HG02763 (cell line): ENCODE measurements at regions not wholly inside any gene's neighbourhood (a gene's known extent, or its start where the extent isn't known, plus 50 kb on each side); places are given as distances from the start of the nearest gene placed in this dataset.
"Not testable (repeated sequence)": the region's sequence is repeated elsewhere in the genome, so short reads cannot be mapped to it uniquely, and the experiment has no call there.

Source experiments
- ATAC-seq: cut with Tn5 transposase; IDR thresholded peaks from one replicate; pipeline ENCODE4 v1.9.1; 2021; ENCODE audit warnings: mild to moderate bottlenecking, moderate library complexity; ENCODE audit not compliant: unreplicated experiment

- no peak for ATAC-seq
Measured at GRCh38 chr2:64867253-64867996, 121.8 kb upstream of the SLC1A4 start.

DNA sequence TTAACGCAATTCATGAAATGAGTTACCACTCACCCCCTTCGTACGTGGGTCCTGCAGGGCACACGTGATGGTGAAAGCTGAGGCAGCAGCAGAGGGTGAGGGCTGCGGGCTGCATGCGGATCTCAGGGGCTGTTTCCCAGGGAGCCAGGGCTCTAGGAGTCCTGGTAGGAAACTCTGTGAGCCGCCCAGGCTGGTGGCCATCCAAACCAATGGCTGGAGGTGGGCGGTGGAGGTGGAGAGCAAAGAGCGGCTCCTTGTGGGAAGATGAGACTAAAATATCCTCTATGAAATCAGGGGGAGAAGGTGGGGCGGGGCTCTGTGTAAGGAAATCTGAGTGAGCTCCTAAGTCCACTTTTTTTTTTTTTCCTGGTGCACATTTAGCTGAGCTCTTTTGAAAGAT, 120.1 kb upstream of the SLC1A4 start:
- ATAC-seq: no peak

DNA sequence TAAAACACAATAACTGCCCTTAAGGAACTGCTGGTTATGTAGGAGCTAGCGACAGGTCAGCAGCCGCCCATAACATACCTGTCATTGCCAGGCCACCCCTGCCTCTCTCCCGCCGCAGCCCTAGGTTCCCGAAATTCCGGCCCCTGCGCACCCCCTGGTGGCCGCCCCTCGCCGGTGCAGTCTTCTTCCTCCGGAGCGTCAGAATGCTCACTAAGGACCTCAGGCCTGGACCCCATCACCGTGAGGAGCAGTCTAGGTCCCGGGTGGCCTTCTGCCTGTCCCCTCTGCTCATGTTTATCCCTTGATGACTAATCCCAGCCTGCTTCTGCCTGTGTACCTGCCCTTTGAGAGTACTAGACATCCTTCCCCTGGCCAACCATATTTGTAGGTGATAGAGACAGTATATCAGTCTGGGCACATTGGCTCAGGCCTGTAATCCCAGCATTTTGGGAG, 115.7 kb upstream of the SLC1A4 start:
- peak; percentile 79 for ATAC-seq

DNA sequence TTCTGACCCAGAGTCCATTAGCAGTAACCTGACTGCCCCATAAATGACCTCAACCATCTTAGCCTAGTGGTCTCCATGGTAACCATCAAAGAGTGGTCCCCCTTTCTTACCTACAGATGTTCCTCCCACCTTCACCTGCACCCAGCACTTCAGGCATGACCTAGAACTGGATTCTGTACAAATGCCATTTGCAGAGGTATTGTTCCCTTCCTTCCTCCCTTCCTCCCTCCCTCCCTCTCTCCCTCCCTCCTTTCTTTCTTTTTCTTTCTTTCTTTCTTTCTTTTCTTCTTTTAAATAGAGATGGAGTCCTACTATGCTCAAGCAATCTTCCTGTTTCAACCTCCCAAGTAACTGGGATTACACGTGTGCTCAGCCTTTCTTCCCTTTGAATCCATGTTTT, 114.6 kb upstream of the SLC1A4 start:
- no peak for ATAC-seq

- no peak for ATAC-seq
Measured at GRCh38 chr2:64875368-64875767, 113.8 kb upstream of the SLC1A4 start.

DNA sequence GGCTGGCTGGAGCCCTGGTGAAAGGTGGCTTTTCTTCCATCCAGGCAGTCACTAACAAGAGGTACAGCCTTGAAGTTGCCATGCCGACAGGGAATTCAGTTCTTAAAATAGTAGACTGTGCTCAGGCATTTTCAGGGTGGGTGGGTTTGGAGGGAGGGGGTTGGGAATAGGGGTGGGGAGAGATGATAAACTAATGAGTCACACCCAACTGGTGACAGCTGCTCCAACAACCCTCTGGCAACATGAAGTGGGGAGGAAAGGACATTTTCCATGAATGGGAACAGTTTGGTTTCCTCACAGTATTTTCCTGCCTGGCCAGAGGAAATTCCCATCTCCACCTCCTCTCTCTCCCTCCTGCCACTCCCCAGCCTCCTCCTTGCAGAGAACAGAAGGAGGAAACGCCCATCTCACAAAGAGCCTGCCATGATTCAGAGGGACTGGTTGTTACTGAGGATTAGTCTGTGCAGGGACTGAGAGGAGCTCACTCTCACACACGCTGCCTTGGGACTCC, 113.0 kb upstream of the SLC1A4 start:
- ATAC-seq: no peak

GRCh38 chr2:64879745-64880144, 109.5 kb upstream of the SLC1A4 start:
- ATAC-seq: no peak

- no peak for ATAC-seq
Measured at GRCh38 chr2:64880193-64880951, 108.8 kb upstream of the SLC1A4 start.

GRCh38 chr2:64881037-64881492, 108.1 kb upstream of the SLC1A4 start:
- no peak for ATAC-seq

DNA sequence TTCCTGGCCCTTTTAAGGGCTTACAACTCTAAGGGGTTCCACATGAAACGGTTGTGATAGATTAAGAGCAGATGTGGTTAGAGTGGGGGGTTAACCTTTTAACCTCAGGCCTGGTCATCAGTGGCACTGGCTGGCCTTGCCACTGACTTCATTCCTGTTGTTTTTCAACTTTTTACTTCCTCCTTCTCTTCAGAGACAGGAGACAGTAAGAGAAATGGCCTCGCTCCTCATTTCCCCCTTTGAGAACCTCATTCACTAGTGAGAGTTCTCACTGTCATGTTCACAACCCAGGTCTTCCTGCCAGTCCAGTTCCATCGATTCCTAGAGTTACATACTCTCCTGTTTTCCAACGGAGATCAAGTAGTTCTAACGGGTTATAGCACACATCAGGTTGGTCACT, 101.6 kb upstream of the SLC1A4 start:
- no peak for ATAC-seq

DNA sequence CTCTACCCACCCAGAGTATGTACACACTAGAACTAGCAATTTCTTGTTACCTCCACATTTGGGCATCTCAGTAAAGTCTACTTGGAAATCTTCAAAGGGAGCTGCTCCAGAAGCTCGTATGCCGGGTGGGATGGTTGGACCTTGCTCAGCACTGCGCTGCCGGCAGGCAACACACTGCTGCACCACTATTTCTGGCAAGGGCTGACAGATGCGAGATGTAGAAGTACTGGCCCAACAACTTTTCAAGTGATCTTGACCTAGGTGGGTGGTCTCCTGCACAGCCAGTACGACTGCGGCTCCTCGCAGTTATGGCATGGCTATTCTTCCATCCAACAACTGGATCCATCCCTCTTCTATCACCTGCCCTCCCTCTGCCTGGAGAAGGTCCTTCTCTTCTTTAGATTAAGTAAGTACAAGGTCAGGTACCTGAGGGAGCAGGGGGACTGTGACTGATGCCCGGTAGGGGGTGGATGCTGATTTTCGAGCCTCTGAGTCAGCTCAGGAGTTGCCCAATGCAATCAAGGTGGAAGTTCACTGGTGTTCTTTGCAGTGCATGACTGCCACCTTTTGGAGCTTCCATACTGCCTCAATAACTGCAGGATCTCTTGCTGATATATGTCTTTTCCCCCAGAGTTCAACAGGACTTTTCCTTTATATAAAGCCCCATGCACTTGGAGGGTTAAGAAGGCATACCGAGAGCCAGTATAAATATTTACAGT, 100.4 kb upstream of the SLC1A4 start:
- no peak for ATAC-seq

GRCh38 chr2:64889803-64890202, 99.4 kb upstream of the SLC1A4 start:
- ATAC-seq: no peak

- ATAC-seq: not testable (repeated sequence)
Measured at GRCh38 chr2:64896572-64896971, 92.6 kb upstream of the SLC1A4 start.

DNA sequence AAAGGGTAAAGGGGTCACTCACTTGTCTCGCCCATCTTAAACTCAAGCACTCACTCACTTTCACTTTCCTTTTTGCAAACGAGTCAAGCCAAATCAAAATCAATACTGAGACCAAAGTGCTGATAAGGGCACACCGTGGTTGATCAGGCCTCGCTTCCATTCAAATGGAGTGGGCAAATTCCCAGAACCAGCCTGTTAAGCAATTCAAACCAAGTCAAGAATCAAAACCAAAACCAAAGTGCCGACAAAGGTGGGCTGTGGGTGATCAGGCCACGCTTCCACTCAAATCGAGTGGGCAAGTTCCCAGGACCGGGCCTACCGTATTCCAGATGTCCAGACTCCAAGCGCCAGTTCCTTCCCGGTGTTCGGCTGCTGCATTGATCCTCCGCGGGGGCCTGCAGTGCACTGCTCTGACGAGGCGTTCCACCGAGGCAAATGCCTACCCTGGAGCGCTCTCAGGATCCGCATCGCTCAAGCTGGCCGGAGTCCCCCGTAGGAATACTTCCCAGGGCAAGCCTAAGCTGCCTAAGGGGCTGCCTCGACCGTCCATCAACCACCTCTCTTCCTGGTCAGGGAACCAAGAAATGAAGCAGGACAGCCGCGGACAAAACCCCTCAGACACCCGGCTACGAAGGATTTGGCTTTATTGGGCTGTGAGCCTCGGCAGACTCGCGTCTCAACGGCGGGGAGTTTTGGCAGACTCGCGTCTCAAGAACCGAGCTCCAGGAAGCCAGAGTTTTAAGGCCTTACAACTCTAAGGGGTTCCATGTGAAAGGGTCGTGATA, 89.9 kb upstream of the SLC1A4 start:
- no peak for ATAC-seq

- ATAC-seq: not testable (repeated sequence)
Measured at GRCh38 chr2:64899876-64900275, 89.3 kb upstream of the SLC1A4 start.

DNA sequence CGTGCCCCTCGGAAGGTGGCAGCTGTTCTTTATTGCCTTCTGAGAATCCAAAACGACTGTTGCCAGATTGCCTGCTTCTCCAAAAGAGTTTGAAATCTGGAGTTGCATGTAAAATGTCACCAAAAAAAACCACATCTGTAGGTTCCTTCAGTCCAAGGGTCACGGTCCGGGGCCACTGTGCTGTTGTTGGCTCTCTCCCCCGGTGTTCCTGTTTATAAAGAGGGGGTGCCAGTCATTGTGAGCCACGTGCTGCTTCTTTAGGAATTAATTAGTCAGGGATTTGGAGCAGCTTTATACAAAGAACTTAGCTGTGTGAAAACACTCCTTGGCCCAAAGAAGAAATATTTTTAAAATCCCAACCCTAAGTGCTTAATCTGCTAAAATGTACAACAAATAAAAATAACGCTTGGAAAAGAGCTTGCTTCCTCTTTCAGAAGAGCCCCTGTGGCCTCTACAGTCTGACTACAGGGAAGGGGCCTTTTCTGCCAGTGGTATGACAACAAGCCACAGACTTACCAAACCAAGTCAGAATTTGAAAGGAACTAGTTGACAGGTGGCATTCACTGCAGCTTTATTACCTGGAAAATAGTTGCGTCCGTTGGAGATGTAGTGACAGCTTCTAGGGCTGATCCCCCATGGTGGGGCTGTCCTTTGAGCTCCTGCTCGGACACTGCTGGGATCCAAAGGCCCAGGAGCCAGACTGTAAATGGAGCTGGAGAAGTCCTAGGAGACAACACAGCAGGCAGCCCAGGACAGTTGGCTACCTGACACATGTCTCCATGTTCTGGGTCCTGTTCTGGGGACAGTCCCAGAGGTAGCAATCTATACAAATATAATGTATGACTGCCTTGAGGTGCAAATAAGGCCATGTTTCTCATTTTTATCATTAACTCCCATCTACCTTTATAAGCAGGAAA, 84.5 kb upstream of the SLC1A4 start:
- ATAC-seq: no peak

- no peak for ATAC-seq
Measured at GRCh38 chr2:64905338-64906024, 83.7 kb upstream of the SLC1A4 start.

DNA sequence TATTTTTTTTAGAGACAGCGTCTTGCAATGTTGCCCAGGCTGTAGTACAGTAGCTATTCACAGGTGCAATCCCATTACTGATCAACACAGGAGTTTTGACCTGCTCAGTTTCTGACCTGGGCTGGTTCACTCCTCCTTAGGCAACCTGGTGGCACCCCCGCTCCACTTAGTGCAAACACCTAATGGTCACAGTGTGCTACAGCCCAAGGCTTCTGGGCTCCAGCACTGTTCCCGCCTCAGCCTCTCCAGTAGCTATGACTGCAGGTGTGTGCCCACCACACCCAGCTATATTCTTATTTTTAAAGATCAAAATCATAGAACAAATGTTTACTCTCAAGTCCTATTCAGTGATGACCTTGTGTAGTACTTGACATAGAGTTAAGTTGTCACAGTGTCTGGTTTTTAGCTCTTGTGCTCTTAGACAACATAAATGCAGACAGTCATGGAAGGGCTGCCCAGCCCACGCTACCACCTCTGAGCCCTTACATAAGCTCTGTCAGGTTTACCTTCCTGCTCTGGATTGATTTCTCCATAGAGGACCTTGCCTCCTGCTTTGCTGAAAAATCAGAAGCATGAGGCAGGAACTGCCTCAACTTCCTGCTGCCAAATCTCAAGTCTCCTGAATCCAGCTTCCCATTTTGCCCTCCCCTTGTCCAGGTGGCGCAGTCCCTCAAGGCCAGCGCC, 82.2 kb upstream of the SLC1A4 start:
- ATAC-seq: no peak
